ENCODE measurements at regions not wholly inside any gene's neighbourhood (a gene's known extent, or its start where the extent isn't known, plus 50 kb on each side); places are given as distances from the start of the nearest gene placed in this dataset.

DNA sequence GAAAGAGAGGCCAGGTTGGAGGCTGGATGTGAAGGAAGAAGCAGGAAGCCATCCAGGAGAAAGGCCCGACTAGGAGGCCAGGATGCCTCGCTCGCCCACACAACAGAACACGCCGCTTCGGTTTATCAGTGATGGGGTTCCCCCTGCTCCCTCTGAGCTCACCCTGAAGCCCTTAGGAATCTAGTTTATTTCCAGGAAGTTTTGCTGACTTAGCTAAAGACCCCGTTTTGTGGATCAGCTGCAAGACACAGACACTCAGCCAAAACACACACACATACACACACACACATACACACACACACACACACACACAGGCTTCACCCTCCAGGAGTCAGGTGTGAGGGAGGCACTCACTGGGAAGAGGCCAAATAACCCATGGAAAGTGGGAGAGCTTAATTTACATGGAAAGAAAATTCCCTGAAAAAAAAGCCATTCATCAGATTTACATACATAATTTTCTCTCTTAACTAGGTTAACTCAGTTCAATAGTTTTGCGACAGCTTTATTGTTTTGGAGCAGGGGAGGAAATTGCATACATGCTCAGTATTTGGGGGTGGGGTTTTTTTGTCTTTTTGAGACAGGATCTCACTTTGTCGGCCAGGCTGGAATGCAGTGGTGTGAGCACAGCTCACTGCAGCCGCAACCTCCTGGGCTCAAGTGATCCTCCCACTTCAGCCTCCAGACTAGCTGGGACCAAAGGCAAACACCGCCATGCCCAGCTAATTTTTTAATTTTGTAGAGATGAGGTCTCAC, 92.7 kb upstream of the HAND1 start:
- Mint-ChIP-seq H3K4me3 (no peak overlapping the region), H3K27me3 (peaks cover 14 to 28% (median 26%) of the 10 kb centered on the region in 3 donors), H3K4me1 (peaks cover 4 to 6% (median 6%) of the 10 kb centered on the region in 3 donors), H3K36me3 (no peaks in the 10 kb centered on the region), H3K9me3 (no peaks in the 10 kb centered on the region), H3K27ac (no peak overlapping the region)
- DNase-seq (no peak), ATAC-seq (ENCODE audit: low read depth in 2 of 2) (no peak)

DNA sequence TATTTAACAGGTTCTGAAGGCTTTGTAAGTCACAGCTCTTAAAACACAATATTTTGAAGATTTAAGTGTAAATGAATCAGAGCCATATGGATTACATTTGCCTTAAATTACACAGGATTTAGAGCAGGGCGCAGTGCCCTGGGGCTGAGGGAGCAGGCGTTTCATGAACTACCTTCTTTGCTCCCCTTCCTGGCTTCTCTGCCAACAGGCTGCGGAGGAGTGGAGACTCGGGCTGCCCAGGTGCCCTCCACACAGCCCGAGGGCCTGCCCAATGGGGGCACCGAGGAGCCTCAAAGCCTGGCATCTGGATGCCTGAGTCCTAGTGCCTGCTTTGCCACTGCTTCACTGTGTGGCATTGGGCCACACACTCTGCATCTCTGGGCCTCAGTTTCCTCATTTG, 90.6 kb upstream of the HAND1 start:
- Mint-ChIP-seq H3K27ac (no peak overlapping the region), H3K9me3 (peaks cover 0 to 3% (median 0%) of the 10 kb centered on the region in 7 donors), H3K27me3 (peaks cover 12 to 27% (median 25%) of the 10 kb centered on the region in 3 donors), H3K36me3 (peaks cover 0 to 5% of the 10 kb centered on the region in 2 donors), H3K4me3 (peak overlapping the region in 1 of 8 donors; percentile 22), H3K4me1 (no peaks in the 10 kb centered on the region)
- ATAC-seq (ENCODE audit: low read depth in 2 of 2) = no peak
- DNase-seq = no peak

DNA sequence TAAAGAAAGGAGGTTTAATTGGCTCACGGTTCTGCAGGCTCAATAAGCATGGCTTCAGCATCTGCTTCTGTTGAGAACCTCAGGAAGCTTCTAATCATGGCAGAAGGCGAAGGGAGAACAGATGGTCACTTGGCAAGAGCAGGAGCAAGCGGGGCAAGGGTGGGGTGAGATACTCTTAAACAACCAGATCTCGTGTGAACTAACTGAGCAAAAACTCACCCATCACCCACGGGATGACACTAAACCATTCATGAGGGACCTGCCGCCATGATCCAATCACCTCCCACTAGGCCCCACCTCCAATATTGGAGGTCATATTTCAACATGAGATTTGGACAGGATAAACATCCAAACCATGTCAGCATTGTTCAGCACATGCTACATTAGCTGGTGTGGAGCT, 89.1 kb upstream of the HAND1 start:
- peaks cover 12 to 23% (median 22%) of the 10 kb centered on the region in 3 donors for H3K27me3 Mint-ChIP-seq
- H3K4me3 Mint-ChIP-seq = no peak overlapping the region
- ATAC-seq (ENCODE audit: low read depth in 2 of 2) = no peak
- no peaks in the 10 kb centered on the region for H3K4me1 Mint-ChIP-seq
- H3K9me3 Mint-ChIP-seq = peaks cover 0 to 3% (median 0%) of the 10 kb centered on the region in 7 donors
- DNase-seq = no peak
- no peak overlapping the region for H3K27ac Mint-ChIP-seq
- H3K36me3 Mint-ChIP-seq = peaks cover 0 to 5% of the 10 kb centered on the region in 2 donors

DNA sequence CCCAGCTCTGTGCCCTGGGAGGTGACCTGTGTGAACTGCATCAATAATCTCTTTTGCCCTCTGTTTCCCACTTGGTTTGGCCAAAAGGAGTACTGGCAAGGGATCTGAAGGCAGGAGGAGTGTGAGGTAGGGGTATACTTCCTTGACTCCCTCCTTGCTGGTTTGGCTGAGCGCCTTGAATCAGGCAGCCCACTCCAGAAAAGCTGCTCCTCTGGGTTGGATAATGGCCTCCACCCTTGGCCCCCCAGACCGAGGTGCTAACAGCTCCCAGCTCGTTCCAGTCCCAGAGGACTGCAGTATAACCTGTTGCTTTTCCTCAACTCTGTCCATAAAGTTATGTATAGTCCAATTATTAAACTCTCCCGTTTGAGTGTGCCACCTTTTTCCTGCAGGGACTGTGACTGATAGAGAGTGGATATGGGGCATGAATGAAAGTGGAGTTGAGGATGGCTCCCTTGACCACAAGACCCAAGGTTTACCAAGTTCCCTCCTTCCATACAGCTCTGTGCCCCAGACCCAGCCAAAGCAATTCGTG, 88.2 kb upstream of the HAND1 start:
- Mint-ChIP-seq H3K4me3 (no peak overlapping the region), H3K4me1 (no peaks in the 10 kb centered on the region), H3K9me3 (peaks cover 0 to 3% (median 0%) of the 10 kb centered on the region in 7 donors), H3K27me3 (peaks cover 12 to 23% (median 22%) of the 10 kb centered on the region in 3 donors), H3K36me3 (peaks cover 0 to 5% of the 10 kb centered on the region in 2 donors), H3K27ac (no peak overlapping the region)
- ATAC-seq (ENCODE audit: low read depth in 2 of 2) (no peak), DNase-seq (no peak)

DNA sequence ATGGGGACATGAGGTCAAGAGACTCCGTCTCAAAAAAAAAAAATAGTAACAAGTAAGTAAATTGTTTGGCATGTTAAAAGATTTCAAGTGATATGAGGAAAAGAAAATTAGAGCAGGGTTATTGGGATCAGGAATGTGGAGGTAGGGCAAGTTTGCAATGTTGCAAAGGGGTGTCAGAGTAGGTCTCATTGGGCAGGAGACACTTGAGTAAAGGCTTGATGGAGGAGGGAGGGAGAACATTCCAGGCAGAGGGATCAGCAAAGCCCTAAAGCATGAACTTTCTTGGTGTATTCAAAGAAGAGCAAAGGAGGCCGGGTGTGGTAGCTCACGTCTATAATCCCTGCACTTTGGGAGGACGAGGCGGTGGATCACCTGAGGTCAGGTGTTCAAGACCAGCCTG, 87.1 kb upstream of the HAND1 start:
- ATAC-seq (ENCODE audit: low read depth in 2 of 2) (no peak), DNase-seq (no peak)
- H3K27me3 Mint-ChIP-seq = peaks cover 14 to 26% (median 25%) of the 10 kb centered on the region in 3 donors
- H3K9me3 Mint-ChIP-seq = peaks cover 0 to 3% (median 0%) of the 10 kb centered on the region in 7 donors
- no peak overlapping the region for H3K4me3 Mint-ChIP-seq
- peaks cover 0 to 5% of the 10 kb centered on the region in 2 donors for H3K36me3 Mint-ChIP-seq
- no peaks in the 10 kb centered on the region for H3K4me1 Mint-ChIP-seq
- H3K27ac Mint-ChIP-seq = no peak overlapping the region

DNA sequence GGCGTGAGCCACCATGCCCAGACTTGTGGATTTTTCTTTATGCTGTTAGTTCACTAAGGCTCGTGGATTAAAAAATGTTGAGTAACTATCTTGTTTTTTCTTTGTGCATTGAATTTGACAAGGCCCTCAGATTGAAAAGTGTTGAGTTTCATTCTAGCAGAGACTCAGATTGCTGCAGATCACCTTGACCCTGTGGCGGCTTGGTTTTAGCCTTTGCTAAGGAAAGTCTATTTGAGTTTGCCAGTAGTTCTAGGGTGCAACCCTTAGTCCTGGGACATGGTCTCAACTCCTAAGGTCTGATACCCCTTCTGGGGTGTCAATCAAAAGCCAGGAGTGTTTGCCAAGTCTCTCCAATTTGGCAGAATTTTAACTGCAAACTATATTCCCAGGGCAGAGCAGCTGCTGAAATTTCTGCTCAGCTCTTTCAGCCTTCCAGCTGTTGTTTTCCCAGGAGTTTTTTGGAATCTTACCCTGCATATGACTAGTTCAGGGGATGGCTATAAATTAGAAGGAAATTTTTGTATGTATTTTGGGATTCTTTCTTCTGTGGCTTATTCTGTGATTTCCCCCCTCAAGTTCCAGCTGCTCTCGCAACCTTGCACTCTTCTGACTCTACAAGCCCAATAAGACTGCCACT, 84.3 kb upstream of the HAND1 start:
- H3K9me3 Mint-ChIP-seq = peaks cover 0 to 3% (median 0%) of the 10 kb centered on the region in 7 donors
- H3K27ac Mint-ChIP-seq = no peak overlapping the region
- H3K36me3 Mint-ChIP-seq = peaks cover 0 to 5% of the 10 kb centered on the region in 2 donors
- peaks cover 22 to 37% (median 37%) of the 10 kb centered on the region in 3 donors for H3K27me3 Mint-ChIP-seq
- H3K4me3 Mint-ChIP-seq = no peak overlapping the region
- no peak for DNase-seq
- no peaks in the 10 kb centered on the region for H3K4me1 Mint-ChIP-seq
- no peak for ATAC-seq (ENCODE audit: low read depth in 2 of 2)

DNA sequence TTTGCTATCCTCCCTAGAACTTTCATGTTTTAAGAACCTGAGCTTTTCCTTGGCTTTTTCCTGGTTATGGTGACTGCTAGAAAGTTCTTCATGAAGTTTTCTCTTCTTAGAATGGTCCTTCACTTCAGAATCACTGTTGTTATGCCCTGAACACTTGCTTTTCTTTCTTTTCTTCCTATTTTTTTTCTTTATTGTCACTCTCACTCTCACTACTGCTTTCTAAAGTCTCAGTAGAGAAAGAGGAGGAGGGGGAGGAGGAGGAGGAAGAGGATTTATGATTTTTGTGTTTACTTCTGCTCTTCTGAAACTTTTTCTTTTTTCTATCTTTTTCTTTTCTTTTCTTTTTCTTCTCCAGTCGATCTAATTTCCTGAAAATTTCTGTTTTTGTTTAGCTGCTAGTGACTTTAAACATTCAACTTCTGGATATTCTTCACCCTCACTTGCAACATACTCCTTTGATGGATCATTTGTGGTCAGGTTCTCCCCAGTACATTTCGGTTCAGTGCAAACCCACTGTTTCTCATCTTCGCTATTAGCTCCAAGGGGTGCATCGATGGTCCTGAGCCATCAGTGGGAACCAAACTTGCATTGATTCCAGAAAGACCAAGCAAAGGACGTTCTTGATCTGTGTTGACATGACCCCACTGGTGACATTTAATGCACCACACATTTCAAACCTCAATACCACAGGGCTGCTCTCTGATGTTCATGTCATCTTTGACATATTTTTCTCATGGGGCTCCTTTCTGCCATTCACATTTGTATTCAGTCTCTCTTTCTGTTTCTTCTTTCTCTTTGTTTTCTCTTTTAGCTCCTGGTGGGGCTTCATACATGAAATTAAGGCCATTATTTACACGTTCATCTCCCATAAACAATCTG, 81.6 kb upstream of the HAND1 start:
- Mint-ChIP-seq H3K4me3 (peak overlapping the region in 1 of 8 donors; percentile 35), H3K27ac (no peak overlapping the region), H3K36me3 (peaks cover 0 to 5% of the 10 kb centered on the region in 2 donors), H3K9me3 (peaks cover 0 to 13% (median 7%) of the 10 kb centered on the region in 7 donors), H3K27me3 (peaks cover 9 to 25% (median 21%) of the 10 kb centered on the region in 3 donors), H3K4me1 (no peaks in the 10 kb centered on the region)
- ATAC-seq (ENCODE audit: low read depth in 2 of 2) (no peak), DNase-seq (no peak)

DNA sequence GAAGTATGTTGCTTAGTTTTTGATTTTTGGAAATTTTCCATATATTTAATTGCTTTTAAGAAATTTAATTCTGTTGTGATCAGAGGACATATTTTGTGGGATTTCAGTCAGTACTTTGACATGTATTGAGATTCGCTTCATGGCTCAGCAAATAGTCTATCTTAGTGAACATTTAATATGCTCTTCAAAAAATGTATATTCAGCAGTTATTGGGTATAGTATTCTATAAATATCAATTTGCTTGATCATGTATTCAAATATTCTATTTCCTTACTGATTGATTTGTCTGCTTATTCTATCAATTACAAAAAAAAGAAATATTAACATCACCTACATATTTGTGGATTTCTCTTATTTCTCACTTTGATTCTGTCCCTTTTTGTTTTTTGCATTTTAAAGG, 79.5 kb upstream of the HAND1 start:
- Mint-ChIP-seq H3K4me1 (no peaks in the 10 kb centered on the region), H3K27ac (no peak overlapping the region), H3K27me3 (peaks cover 9 to 19% (median 15%) of the 10 kb centered on the region in 3 donors), H3K9me3 (peaks cover 0 to 30% (median 18%) of the 10 kb centered on the region in 7 donors), H3K36me3 (no peaks in the 10 kb centered on the region), H3K4me3 (no peak overlapping the region)
- no peak for ATAC-seq (ENCODE audit: low read depth in 2 of 2)
- no peak for DNase-seq

DNA sequence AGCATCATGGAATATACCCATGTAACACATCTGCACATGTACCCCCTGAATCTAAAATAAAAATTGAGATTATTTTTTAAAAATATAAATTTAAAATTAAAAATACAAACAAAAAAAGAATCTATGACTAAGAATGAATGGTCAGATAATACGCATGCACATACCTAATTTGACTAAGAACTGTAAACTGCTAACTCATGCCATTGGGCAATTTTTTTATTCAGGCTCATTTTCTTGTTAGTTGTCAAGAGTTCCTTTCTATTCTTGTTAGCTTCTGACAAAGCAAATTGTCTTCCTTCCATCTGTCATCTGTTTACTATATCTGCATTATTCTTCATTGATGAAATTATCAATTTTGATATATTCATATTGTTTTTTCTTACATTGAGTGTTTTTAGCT, 69.5 kb upstream of the HAND1 start:
- DNase-seq = no peak
- Mint-ChIP-seq H3K27me3 (peaks cover 6 to 42% (median 7%) of the 10 kb centered on the region in 3 donors), H3K27ac (no peak overlapping the region), H3K36me3 (no peaks in the 10 kb centered on the region), H3K4me1 (no peaks in the 10 kb centered on the region), H3K4me3 (no peak overlapping the region), H3K9me3 (peaks cover 0 to 10% (median 2%) of the 10 kb centered on the region in 7 donors)
- no peak for ATAC-seq (ENCODE audit: low read depth in 2 of 2)

- Mint-ChIP-seq H3K36me3 (no peaks in the 10 kb centered on the region), H3K27ac (no peak overlapping the region), H3K9me3 (peaks cover 0 to 9% (median 2%) of the 10 kb centered on the region in 7 donors), H3K27me3 (peaks cover 7 to 49% (median 11%) of the 10 kb centered on the region in 3 donors), H3K4me1 (no peaks in the 10 kb centered on the region), H3K4me3 (no peak overlapping the region)
- DNase-seq (no peak), ATAC-seq (ENCODE audit: low read depth in 2 of 2) (no peak)
Measured at GRCh38 chr5:154546719-154547118, 68.7 kb upstream of the HAND1 start.

GRCh38 chr5:154544646-154545045, 66.6 kb upstream of the HAND1 start:
- no peak overlapping the region for H3K4me3 Mint-ChIP-seq
- DNase-seq = no peak

GRCh38 chr5:154543380-154543779, 65.4 kb upstream of the HAND1 start:
- Mint-ChIP-seq H3K9me3 (no peaks in the 10 kb centered on the region), H3K36me3 (no peaks in the 10 kb centered on the region), H3K27ac (no peak overlapping the region), H3K27me3 (peaks cover 7 to 40% (median 17%) of the 10 kb centered on the region in 3 donors), H3K4me1 (no peaks in the 10 kb centered on the region), H3K4me3 (no peak overlapping the region)
- ATAC-seq (ENCODE audit: low read depth in 2 of 2) (no peak), DNase-seq (no peak)

More at GRCh38 chr5:154544646-154545045, 66.6 kb upstream of the HAND1 start:
- no peaks in the 10 kb centered on the region for H3K9me3 Mint-ChIP-seq
- peaks cover 7 to 44% (median 11%) of the 10 kb centered on the region in 3 donors for H3K27me3 Mint-ChIP-seq
- H3K4me1 Mint-ChIP-seq = no peaks in the 10 kb centered on the region
- ATAC-seq (ENCODE audit: low read depth in 2 of 2) = no peak
- H3K36me3 Mint-ChIP-seq = no peaks in the 10 kb centered on the region
- no peak overlapping the region for H3K27ac Mint-ChIP-seq

DNA sequence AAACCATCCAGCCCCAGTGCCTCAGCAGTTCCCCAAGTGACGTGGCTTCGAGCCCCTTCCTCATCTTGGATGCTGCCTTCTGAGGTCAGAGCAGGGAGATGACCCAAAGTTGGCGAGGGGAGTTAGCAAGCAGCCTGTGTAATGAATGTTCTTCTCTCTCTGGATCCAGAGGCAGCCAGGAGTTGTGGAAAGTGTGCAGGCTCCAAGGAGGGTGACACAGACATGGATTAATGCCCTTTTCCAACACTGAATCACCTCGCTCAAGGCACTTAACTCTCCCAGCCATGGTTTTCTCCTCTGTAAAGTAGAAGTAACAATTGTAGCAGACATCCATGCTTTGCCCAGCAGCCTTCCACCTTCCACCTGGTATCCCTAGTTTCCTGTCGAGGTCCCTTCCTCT, 64.6 kb upstream of the HAND1 start:
- Mint-ChIP-seq H3K36me3 (no peaks in the 10 kb centered on the region), H3K27me3 (peaks cover 7 to 41% (median 18%) of the 10 kb centered on the region in 3 donors), H3K9me3 (no peaks in the 10 kb centered on the region), H3K4me3 (no peak overlapping the region), H3K27ac (no peak overlapping the region), H3K4me1 (no peaks in the 10 kb centered on the region)
- DNase-seq (no peak), ATAC-seq (ENCODE audit: low read depth in 2 of 2) (no peak)
